Endothelial cell of umbilical vein (primary cell): ENCODE measurements at regions not wholly inside any gene's neighbourhood (a gene's known extent, or its start where the extent isn't known, plus 50 kb on each side); places are given as distances from the start of the nearest gene placed in this dataset.

ENCODE experiments used
- BruUV-seq: library from RNA; stranded (reverse); fragments of 400-500 nt; replicated peaks from 2 replicates; lab custom pipeline; 2021; lab: Mats Ljungman, UMichigan
- CTCF ChIA-PET: fragments of 300-600, 350-600 bp; sonication (Branson Sonifier 250); formaldehyde crosslinking; loops from one replicate; lab custom pipeline; 2021; ENCODE audit warnings: antibody characterized with exemption, inconsistent platforms; lab: Charles Lee
- POLR2A ChIA-PET: fragments of 300-600, 350-600 bp; sonication (Branson Sonifier 250); formaldehyde crosslinking; loops from one replicate; lab custom pipeline; 2021; ENCODE audit warnings: antibody characterized with exemption, inconsistent platforms; lab: Charles Lee
- DNase-seq: peaks from one replicate; pipeline ENCODE4 v3.0.0-alpha.2; 2011; ENCODE audit warnings: low read depth, low spot score
- FAIRE-seq: peaks from 2 replicates; lab custom pipeline; 2011; peaks lifted over from hg19 to GRCh38; lab: Jason Lieb, UNC
- H2AFZ ChIP-seq: 2 replicates; pipeline ENCODE4 v1.6.0; 2012; ENCODE audit warnings: low read depth, low read length, control low read depth, inconsistent platforms
- H3K27ac ChIP-seq: 2 replicates; pipeline ENCODE4 v1.5.1; 2011; ENCODE audit warnings: low read depth, mild to moderate bottlenecking, control low read depth, low read length, moderate library complexity; ENCODE audit not compliant: insufficient read depth
- H3K27me3 ChIP-seq, 2 experiments: 2 replicates each; pipeline versions ENCODE4 v1.6.0 to v1.6.1; 2011; ENCODE audit warnings: low read length in 2 of 2, mixed read lengths in 1 of 2; ENCODE audit not compliant: control insufficient read depth in 2 of 2, insufficient read depth in 2 of 2
- H3K36me3 ChIP-seq, 2 experiments: 2 replicates in 1 of 2; 3 replicates in 1 of 2; pipeline ENCODE4 v1.5.1; 2011; ENCODE audit warnings: low read length in 2 of 2, mild to moderate bottlenecking in 1 of 2, moderate library complexity in 1 of 2; ENCODE audit not compliant: control insufficient read depth in 2 of 2, insufficient read depth in 2 of 2; ENCODE audit errors: extremely low read depth in 1 of 2
- H3K4me1 ChIP-seq: 3 replicates; pipeline ENCODE4 v1.5.1; 2011; ENCODE audit warnings: mild to moderate bottlenecking, low read length; ENCODE audit not compliant: control insufficient read depth, insufficient read depth; ENCODE audit errors: extremely low read depth
- H3K4me2 ChIP-seq: 2 replicates; pipeline ENCODE4 v1.6.1; 2011; ENCODE audit warnings: low read length, control low read depth, mixed read lengths; ENCODE audit not compliant: insufficient read depth
- H3K4me3 ChIP-seq, 3 experiments: fragments of 200-600 bp in 1 of 3; sonication (generic), shearing (Covaris generic) in 1 of 3; replicated peaks in 1 of 3; 2 replicates each; pipeline ENCODE4 v1.5.1; 2011 to 2016; ENCODE audit warnings: control low read depth in 3 of 3, low read length in 3 of 3, mild to moderate bottlenecking in 2 of 3, inconsistent platforms in 1 of 3, low read depth in 1 of 3, moderate library complexity in 1 of 3; ENCODE audit not compliant: insufficient read depth in 1 of 3
- H3K79me2 ChIP-seq: 2 replicates; pipeline ENCODE4 v1.6.0; 2012; ENCODE audit warnings: low read length, inconsistent platforms; ENCODE audit not compliant: control insufficient read depth, insufficient read depth
- H3K9ac ChIP-seq: replicated peaks from 2 replicates; pipeline ENCODE3; 2011; ENCODE audit warnings: low read length, control low read depth; ENCODE audit not compliant: insufficient read depth; ENCODE audit errors: extremely low read depth
- H3K9me1 ChIP-seq: replicated peaks from 3 replicates; pipeline ENCODE4 v1.6.0; 2011; ENCODE audit warnings: mild to moderate bottlenecking, low read length; ENCODE audit not compliant: control insufficient read depth, insufficient read depth; ENCODE audit errors: extremely low read depth
- H3K9me3 ChIP-seq: replicated peaks from 2 replicates; pipeline ENCODE4 v1.5.1; 2012; ENCODE audit warnings: low read length, inconsistent platforms; ENCODE audit not compliant: control insufficient read depth, insufficient read depth
- H4K20me1 ChIP-seq: replicated peaks from 2 replicates; pipeline ENCODE3; 2011; ENCODE audit warnings: mild to moderate bottlenecking, low read length; ENCODE audit not compliant: control insufficient read depth, insufficient read depth; ENCODE audit errors: extremely low read depth
- CTCF ChIP-seq, 2 donors: IDR thresholded peaks; 1 replicate in 1 of 2; 2 replicates in 1 of 2; pipeline ENCODE4 v1.5.1; 2011; ENCODE audit warnings: low read length in 2 of 2, mild to moderate bottlenecking in 2 of 2, moderate library complexity in 2 of 2, control low read depth in 1 of 2, inconsistent platforms in 1 of 2, low read depth in 1 of 2; ENCODE audit not compliant: insufficient read depth in 1 of 2; ENCODE audit errors: extremely low read depth in 1 of 2
- EZH2 ChIP-seq: IDR thresholded peaks from 2 replicates; pipeline ENCODE4 v1.6.1; 2012; ENCODE audit warnings: borderline replicate concordance, low read depth, mild to moderate bottlenecking, moderate library complexity, low read length, inconsistent platforms; ENCODE audit not compliant: severe bottlenecking
- FOS ChIP-seq: IDR thresholded peaks from 2 replicates; pipeline ENCODE4 v1.6.1; 2011; ENCODE audit warnings: mild to moderate bottlenecking, low read length, moderate library complexity, borderline replicate concordance; ENCODE audit not compliant: insufficient read depth
- GATA2 ChIP-seq: IDR thresholded peaks from 2 replicates; pipeline ENCODE4 v1.7.0; 2011; ENCODE audit warnings: low read depth, mild to moderate bottlenecking, moderate library complexity, mixed read lengths, low read length; ENCODE audit not compliant: insufficient read length, insufficient read depth
- JUN ChIP-seq: IDR thresholded peaks from 2 replicates; pipeline ENCODE4 v1.6.1; 2011; ENCODE audit warnings: borderline replicate concordance, low read depth; ENCODE audit not compliant: insufficient read length, insufficient read depth
- MAX ChIP-seq: IDR thresholded peaks from 2 replicates; pipeline ENCODE4 v1.6.1; 2011; ENCODE audit not compliant: insufficient read depth, insufficient read length
- MYC ChIP-seq: IDR thresholded peaks from one replicate; pipeline ENCODE4 v1.6.1; 2011; ENCODE audit warnings: mild to moderate bottlenecking, low read depth, low read length
- POLR2A ChIP-seq: IDR thresholded peaks from 2 replicates; pipeline ENCODE4 v1.6.1; 2012; ENCODE audit warnings: low read depth, mild to moderate bottlenecking, control low read depth, low read length
- POLR2AphosphoS5 ChIP-seq: IDR thresholded peaks from 2 replicates; pipeline ENCODE4 v1.6.1; 2012; ENCODE audit warnings: low read depth, mild to moderate bottlenecking, control low read depth, low read length, moderate library complexity; ENCODE audit not compliant: insufficient read depth
- dilution Hi-C: fragments of 300-500 bp; cut with MboI; formaldehyde crosslinking; loops from one replicate; pipeline ENCODE4 v1.15.0; 2019; ENCODE audit warnings: low sequenced_read_pairs; ENCODE audit not compliant: extremely low pct_ligation_motif_present
- intact Hi-C: fragments of 100-400 bp; cut with micrococcal nuclease; formaldehyde crosslinking; loops from one replicate; pipeline ENCODE4 v1.10.0; 2022

DNA sequence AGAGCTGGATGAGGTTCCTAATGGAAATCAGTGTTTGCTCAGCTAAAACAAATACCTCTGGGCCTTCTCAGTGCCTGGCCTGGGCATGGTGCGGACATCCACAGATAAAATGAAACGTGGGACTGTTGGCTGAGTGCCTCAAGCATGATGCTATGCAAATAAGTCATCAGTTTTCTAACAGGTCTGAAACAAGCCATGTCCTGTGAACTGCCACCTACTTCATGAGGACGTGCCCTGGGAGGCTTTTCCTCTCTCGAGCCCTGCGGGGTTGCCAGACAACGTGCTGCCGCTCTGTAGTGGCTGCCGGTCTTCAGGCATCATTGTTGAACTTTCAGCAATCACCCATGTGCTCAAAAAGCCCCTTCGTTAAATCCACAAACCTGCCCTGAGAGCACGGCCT is 240.4 kb upstream of the IRX2 start:
- no peak overlapping the region for H3K27ac ChIP-seq
- H3K27me3 ChIP-seq: no peaks in the 10 kb centered on the region
- H3K4me3 ChIP-seq: no peak overlapping the region
- CTCF ChIA-PET: no interaction called here
- H3K9ac ChIP-seq: no peak overlapping the region
- H3K4me2 ChIP-seq: no peak overlapping the region
- H3K9me1 ChIP-seq: no peaks in the 10 kb centered on the region
- no peaks in the 10 kb centered on the region for H4K20me1 ChIP-seq
- dilution Hi-C loops (no loop called here), intact Hi-C loops (no loop called here)
- H2AFZ ChIP-seq: no peak overlapping the region
- no peak for TF ChIP-seq MAX
- TF ChIP-seq EZH2: no peak
- no peak for TF ChIP-seq FOS
- TF ChIP-seq CTCF (IDR thresholded peaks at IDR 0.05; ENCODE audit: extremely low read depth in 1 of 2, insufficient read depth in 1 of 2, low read depth in 1 of 2, low read length in 2 of 2): no peak
- TF ChIP-seq POLR2AphosphoS5: no peak
- TF ChIP-seq GATA2: no peak
- TF ChIP-seq POLR2A: no peak
- no peak for TF ChIP-seq JUN
- no peak for TF ChIP-seq MYC
- H3K36me3 ChIP-seq: no peaks in the 10 kb centered on the region
- POLR2A ChIA-PET: no interaction called here
- H3K79me2 ChIP-seq: no peaks in the 10 kb centered on the region
- H3K9me3 ChIP-seq: peaks cover 11% of the 10 kb centered on the region
- H3K4me1 ChIP-seq: no peaks in the 10 kb centered on the region
- DNase-seq: no peak
- BruUV-seq: no TSS peak
- no peak for FAIRE-seq
